ENCODE measurements at regions not wholly inside any gene's neighbourhood (a gene's known extent, or its start where the extent isn't known, plus 50 kb on each side); places are given as distances from the start of the nearest gene placed in this dataset.
"Not testable (repeated sequence)": the region's sequence is repeated elsewhere in the genome, so short reads cannot be mapped to it uniquely, and the experiment has no call there.

GRCh38 chr16:70062947-70063346 lies 51.2 kb upstream of the PDPR start:
- TF ChIP-seq GLIS3 (CRISPR knock-in tag; IDR thresholded peaks at IDR 0.05); TSHZ2 (CRISPR knock-in tag; IDR thresholded peaks at IDR 0.05); TOX (CRISPR knock-in tag; IDR thresholded peaks at IDR 0.05; ENCODE audit: borderline replicate concordance); POU6F1 (CRISPR knock-in tag; IDR thresholded peaks at IDR 0.05; ENCODE audit: borderline replicate concordance, low read depth); ZC3H10 (CRISPR knock-in tag; IDR thresholded peaks at IDR 0.05); TCF4 (CRISPR knock-in tag; IDR thresholded peaks at IDR 0.05; ENCODE audit: borderline replicate concordance); PATZ1 (CRISPR knock-in tag; IDR thresholded peaks at IDR 0.05; ENCODE audit: borderline replicate concordance): not testable (repeated sequence)
